Common myeloid progenitor, CD34-positive (primary cell): ENCODE measurements at regions not wholly inside any gene's neighbourhood (a gene's known extent, or its start where the extent isn't known, plus 50 kb on each side); places are given as distances from the start of the nearest gene placed in this dataset.

ENCODE experiments used
- CTCF ChIA-PET: fragments of 350-600 bp; sonication (Branson Sonifier 250); formaldehyde crosslinking; loops from one replicate; lab custom pipeline; 2021; ENCODE audit warnings: antibody characterized with exemption; lab: Charles Lee
- POLR2A ChIA-PET: fragments of 350-600 bp; sonication (Branson Sonifier 250); formaldehyde crosslinking; loops from one replicate; lab custom pipeline; 2021; ENCODE audit warnings: antibody characterized with exemption; lab: Charles Lee
- DNase-seq, 3 donors: peaks; one replicate each; pipeline versions ENCODE4 v3.0.0 to v3.0.0-alpha.2; 2013
- H3K27ac ChIP-seq, 2 experiments: 1 replicate in 1 of 2; 2 replicates in 1 of 2; pipeline ENCODE4 v1.7.0; 2013; ENCODE audit warnings: inconsistent platforms in 2 of 2, low read length in 2 of 2, mild to moderate bottlenecking in 2 of 2, low read depth in 1 of 2, moderate library complexity in 1 of 2; ENCODE audit not compliant: severe bottlenecking in 2 of 2, insufficient read depth in 1 of 2, poor library complexity in 1 of 2
- H3K27me3 ChIP-seq, 5 experiments: replicated peaks in 2 of 5; 1 replicate in 3 of 5; 2 replicates in 2 of 5; pipeline versions ENCODE4 v1.6.1 to v1.7.0; 2013; ENCODE audit warnings: low read length in 4 of 5, mild to moderate bottlenecking in 2 of 5, moderate library complexity in 2 of 5, inconsistent platforms in 1 of 5; ENCODE audit not compliant: insufficient read depth in 5 of 5, control insufficient read depth in 4 of 5
- H3K36me3 ChIP-seq, 4 experiments: 1 replicate in 2 of 4; 2 replicates in 2 of 4; pipeline versions ENCODE4 v1.6.1 to v1.7.0; 2013; ENCODE audit warnings: low read length in 3 of 4, control low read depth in 1 of 4, mild to moderate bottlenecking in 1 of 4; ENCODE audit not compliant: control insufficient read depth in 4 of 4, insufficient read depth in 4 of 4
- H3K4me1 ChIP-seq, 4 experiments: 1 replicate in 3 of 4; 2 replicates in 1 of 4; pipeline versions ENCODE4 v1.6.1 to v1.7.1; 2013; ENCODE audit warnings: low read length in 3 of 4, mild to moderate bottlenecking in 3 of 4, control low read depth in 1 of 4, inconsistent platforms in 1 of 4, moderate library complexity in 1 of 4; ENCODE audit not compliant: control insufficient read depth in 4 of 4, insufficient read depth in 4 of 4; ENCODE audit errors: control extremely low read depth in 1 of 4
- H3K4me3 ChIP-seq, 7 experiments: 1 replicate in 4 of 7; 2 replicates in 3 of 7; pipeline versions ENCODE4 v1.5.1 to v1.7.0; 2013; ENCODE audit warnings: mild to moderate bottlenecking in 7 of 7, low read length in 6 of 7, moderate library complexity in 6 of 7, inconsistent platforms in 2 of 7, low read depth in 2 of 7, control low read depth in 1 of 7; ENCODE audit not compliant: insufficient read depth in 4 of 7, control insufficient read depth in 1 of 7; ENCODE audit errors: extremely low read depth in 1 of 7
- H3K9me3 ChIP-seq, 5 experiments: 1 replicate in 4 of 5; 2 replicates in 1 of 5; pipeline versions ENCODE4 v1.6.1 to v1.7.1; 2013; ENCODE audit warnings: low read length in 4 of 5, mild to moderate bottlenecking in 2 of 5, inconsistent platforms in 1 of 5, low read depth in 1 of 5, moderate library complexity in 1 of 5; ENCODE audit not compliant: control insufficient read depth in 4 of 5, insufficient read depth in 2 of 5; ENCODE audit errors: control extremely low read depth in 1 of 5
- WGBS: methylation state at CpG from one replicate; pipeline ENCODE4 v1.1.5; 2013; ENCODE audit not compliant: insufficient coverage; 5-methylcytosine and 5-hydroxymethylcytosine counted together

DNA sequence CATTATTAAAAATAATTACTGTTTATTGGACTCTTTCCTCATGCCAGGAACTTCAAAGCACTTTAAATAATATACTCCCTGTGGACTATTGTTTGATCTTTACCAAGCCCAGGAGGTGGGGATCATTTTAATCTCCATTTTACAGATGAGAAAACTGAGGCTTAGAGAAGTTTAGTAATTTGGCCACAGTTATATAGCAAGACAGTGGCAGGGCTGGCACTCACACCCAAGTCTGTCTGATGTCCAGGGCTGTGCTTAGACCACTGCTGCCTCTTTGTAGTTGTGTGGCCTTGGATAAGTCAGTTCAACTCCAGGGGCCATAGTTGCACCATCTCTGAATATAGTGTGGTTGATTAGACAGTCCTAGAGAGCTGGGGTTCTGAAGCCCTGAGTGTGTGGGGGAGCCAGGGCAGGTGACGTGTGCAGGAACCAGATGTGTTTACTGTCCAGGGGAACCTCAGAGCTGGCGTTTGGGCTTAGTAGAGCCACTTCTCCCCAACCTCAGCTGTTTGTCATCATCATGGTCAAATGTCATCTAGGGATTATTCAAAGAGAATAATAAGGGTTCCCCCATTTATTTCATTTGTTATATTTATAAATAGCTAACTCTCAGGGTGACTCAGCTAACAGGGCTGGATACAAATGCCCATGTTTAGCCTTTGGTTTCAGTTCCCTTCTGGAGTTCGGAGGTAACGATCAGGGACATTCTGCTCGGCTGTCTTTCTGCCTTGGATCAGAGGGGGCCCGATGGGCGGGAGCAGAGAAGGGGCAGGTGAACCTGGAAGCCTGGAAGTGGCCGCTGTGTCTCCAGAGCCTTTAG, 68.0 kb downstream of the BOLA3 start:
- ChIA-PET POLR2A (interaction anchor here (0.6 kb wide), 1 partner anchor 142 kb away, joined by 5 read pairs; no protein-coding TSS in a partner anchor), CTCF (interaction anchor here (0.7 to 2.9 kb wide), 5 partner anchors 63 to 256 kb away, joined by 3 to 9 read pairs (median 4); no protein-coding TSS in a partner anchor)
- Histone ChIP-seq H3K4me1 (peaks cover 0 to 4% (median 0%) of the 10 kb centered on the region in 4 experiments), H3K4me3 (no peak overlapping the region), H3K27me3 (no peaks in the 10 kb centered on the region), H3K9me3 (no peaks in the 10 kb centered on the region), H3K36me3 (peaks cover 17 to 48% (median 32%) of the 10 kb centered on the region in 4 experiments), H3K27ac (no peak overlapping the region)
- WGBS: 91% methylated on average over 5 of the region's 8 CpGs
- DNase-seq: peak in 2 of 3 donors; percentile 25 to 38

DNA sequence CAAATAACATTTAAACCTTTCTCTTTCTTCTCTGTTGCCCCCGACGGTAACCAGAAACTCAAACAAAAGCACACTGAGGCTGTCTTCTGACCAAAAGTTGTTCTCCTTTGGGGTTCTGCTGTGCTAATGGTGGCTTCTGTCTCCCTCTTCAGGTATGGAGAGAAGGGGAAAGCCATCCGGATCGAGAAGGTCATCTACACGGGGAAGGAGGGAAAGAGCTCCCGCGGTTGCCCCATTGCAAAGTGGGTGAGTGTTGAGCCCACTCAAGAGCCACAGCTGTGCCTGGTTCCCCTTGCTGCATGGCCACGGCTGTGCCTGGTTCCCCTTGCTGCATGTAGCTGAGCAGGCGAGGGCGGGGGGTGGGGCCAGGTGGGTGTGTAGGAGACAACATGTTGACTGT, 67.4 kb downstream of the BOLA3 start:
- ChIA-PET CTCF (interaction anchor here (0.6 to 2.9 kb wide), 8 partner anchors 14 to 257 kb away, joined by 3 to 9 read pairs (median 4); no protein-coding TSS in a partner anchor), POLR2A (interaction anchor here (0.6 kb wide), 1 partner anchor 143 kb away, joined by 5 read pairs; no protein-coding TSS in a partner anchor)
- no peak overlapping the region for H3K27ac ChIP-seq
- H3K36me3 ChIP-seq: peaks cover 17 to 51% (median 37%) of the 10 kb centered on the region in 4 experiments
- 90% methylated on average over 7 of the region's 10 CpGs for WGBS
- no peaks in the 10 kb centered on the region for H3K27me3 ChIP-seq
- peaks cover 0 to 4% (median 0%) of the 10 kb centered on the region in 4 experiments for H3K4me1 ChIP-seq
- H3K4me3 ChIP-seq: no peak overlapping the region
- H3K9me3 ChIP-seq: no peaks in the 10 kb centered on the region
- DNase-seq: peak in 2 of 3 donors; percentile 14 to 16

DNA sequence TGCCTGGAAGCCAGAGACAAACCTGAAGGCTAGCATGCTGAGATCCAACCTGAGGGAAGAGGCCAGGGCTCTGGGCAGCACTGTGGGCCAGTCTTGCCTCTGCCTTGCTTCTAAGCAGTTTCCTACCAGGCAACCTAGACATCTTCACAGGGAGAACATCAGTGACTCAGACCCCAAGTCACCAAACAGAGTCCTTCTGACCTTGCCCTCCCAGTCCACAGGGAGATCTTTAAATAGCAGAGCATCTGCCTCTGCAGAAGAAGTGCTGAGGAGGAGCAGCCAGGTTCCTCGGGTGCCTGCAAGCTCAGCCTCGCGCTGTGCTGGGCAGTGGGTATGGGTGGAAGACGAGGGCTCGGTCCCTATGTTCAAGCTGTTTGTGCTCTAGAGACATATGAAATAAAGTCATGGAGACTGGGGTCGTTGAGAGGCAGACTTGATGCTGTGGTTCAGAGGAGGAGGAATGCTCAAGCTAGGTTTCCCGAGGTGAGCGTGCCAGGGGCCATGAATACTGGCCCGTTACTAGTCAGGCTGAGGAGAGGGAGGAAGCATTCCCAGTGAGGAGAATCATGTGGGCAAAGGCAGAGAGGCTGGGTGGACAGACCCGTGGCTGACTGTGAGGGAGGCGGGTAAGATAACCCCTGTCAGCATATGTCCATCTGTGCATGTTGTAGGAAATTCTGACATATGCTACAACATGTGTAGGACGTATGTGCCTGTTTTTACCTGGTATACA, 66.5 kb downstream of the BOLA3 start:
- Histone ChIP-seq H3K27ac (no peak overlapping the region), H3K4me1 (peaks cover 0 to 4% (median 0%) of the 10 kb centered on the region in 4 experiments), H3K36me3 (peaks cover 17 to 58% (median 42%) of the 10 kb centered on the region in 4 experiments), H3K4me3 (no peak overlapping the region), H3K27me3 (no peaks in the 10 kb centered on the region), H3K9me3 (no peaks in the 10 kb centered on the region)
- POLR2A ChIA-PET: no interaction called here
- CTCF ChIA-PET: interaction anchor here (0.6 to 2.9 kb wide), 8 partner anchors 15 to 258 kb away, joined by 3 to 9 read pairs (median 4); no protein-coding TSS in a partner anchor
- WGBS: 98% methylated on average over 11 of the region's 12 CpGs
- DNase-seq: no peak

DNA sequence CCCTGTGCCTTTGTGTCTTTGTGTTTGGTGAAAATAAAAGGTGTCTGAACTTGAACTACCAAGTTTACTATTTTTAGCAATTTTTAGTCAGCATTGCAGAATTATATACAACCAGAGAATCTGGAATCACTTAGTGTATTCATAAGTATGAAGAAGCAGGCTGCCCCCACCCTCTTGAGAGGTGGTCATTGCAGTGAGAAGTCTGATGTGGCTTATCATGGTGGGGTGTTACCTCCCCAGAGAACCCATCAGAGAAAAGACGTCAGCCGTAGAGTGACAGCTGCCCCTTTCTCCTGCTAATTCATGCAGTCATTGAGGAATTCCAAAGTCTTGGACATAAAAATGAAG, 66.0 kb downstream of the BOLA3 start:
- POLR2A ChIA-PET: no interaction called here
- Histone ChIP-seq H3K36me3 (peaks cover 17 to 56% (median 42%) of the 10 kb centered on the region in 4 experiments), H3K4me3 (no peak overlapping the region), H3K27me3 (no peaks in the 10 kb centered on the region), H3K27ac (no peak overlapping the region), H3K9me3 (no peaks in the 10 kb centered on the region), H3K4me1 (peaks cover 0 to 4% (median 0%) of the 10 kb centered on the region in 4 experiments)
- CTCF ChIA-PET: interaction anchor here (1.0 to 2.9 kb wide), 2 partner anchors 80 to 258 kb away, joined by 3 to 9 read pairs; no protein-coding TSS in a partner anchor
- WGBS: 94% methylated on average over 2 of the region's 2 CpGs
- DNase-seq: no peak

DNA sequence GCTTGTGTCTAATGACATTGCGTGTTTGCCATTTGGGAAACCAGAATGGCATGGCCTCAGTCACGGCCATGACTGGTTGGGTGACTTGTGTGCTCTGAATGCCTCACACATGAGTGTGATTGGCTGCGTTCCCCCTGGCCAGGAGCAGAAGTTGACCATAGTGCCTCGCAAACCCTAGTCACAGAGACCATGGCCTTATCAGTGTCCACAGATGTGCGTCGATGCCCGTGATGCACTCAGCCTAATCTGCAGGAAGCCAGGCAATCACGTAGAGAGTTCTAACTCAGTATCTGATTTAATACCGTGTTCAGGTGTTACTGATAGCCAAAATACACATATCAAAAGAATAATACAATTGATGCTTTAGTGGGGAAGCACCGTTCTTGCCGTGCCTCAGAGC, 64.0 kb downstream of the BOLA3 start:
- CTCF ChIA-PET: interaction anchor here (0.5 to 1.4 kb wide), 2 partner anchors 83 to 222 kb away, joined by 3 to 4 read pairs; no protein-coding TSS in a partner anchor
- H3K36me3 ChIP-seq: peaks cover 15 to 63% (median 47%) of the 10 kb centered on the region in 4 experiments

More for the DNA sequence above, 64.0 kb downstream of the BOLA3 start:
- POLR2A ChIA-PET: interaction anchor here (0.6 kb wide), 1 partner anchor 257 kb away, joined by 3 read pairs; no protein-coding TSS in a partner anchor
- 90% methylated on average over 9 of the region's 11 CpGs for WGBS
- Histone ChIP-seq H3K27me3 (no peaks in the 10 kb centered on the region), H3K4me3 (no peak overlapping the region), H3K4me1 (peaks cover 0 to 4% (median 0%) of the 10 kb centered on the region in 4 experiments), H3K9me3 (no peaks in the 10 kb centered on the region), H3K27ac (no peak overlapping the region)
- peak; percentile 18 to 55 (median 31) for DNase-seq
